ENCODE measurements at regions not wholly inside any gene's neighbourhood (a gene's known extent, or its start where the extent isn't known, plus 50 kb on each side); places are given as distances from the start of the nearest gene placed in this dataset.

DNA sequence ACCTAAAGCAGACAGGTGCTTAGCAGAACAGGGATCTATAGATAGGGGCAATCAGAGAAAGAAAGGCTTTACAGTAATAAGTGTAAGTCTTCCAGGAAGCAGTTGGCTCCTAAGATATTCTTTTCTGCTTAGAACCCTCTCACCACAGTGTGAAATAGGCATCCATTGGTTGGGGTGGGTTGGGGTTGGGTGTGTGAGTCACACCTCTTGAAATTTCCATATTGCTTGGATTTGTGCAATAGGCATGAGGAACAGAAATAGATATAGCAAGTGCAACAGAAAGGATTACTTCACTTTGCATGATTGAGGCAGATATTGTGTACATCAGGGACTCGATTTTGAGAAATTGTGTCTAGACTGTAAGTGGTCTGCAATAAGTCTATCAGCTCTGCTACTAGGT is 200.1 kb upstream of the GAP43 start:
- TF ChIP-seq, protein P1, sequence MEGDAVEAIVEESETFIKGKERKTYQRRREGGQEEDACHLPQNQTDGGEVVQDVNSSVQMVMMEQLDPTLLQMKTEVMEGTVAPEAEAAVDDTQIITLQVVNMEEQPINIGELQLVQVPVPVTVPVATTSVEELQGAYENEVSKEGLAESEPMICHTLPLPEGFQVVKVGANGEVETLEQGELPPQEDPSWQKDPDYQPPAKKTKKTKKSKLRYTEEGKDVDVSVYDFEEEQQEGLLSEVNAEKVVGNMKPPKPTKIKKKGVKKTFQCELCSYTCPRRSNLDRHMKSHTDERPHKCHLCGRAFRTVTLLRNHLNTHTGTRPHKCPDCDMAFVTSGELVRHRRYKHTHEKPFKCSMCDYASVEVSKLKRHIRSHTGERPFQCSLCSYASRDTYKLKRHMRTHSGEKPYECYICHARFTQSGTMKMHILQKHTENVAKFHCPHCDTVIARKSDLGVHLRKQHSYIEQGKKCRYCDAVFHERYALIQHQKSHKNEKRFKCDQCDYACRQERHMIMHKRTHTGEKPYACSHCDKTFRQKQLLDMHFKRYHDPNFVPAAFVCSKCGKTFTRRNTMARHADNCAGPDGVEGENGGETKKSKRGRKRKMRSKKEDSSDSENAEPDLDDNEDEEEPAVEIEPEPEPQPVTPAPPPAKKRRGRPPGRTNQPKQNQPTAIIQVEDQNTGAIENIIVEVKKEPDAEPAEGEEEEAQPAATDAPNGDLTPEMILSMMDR (IDR thresholded peaks at IDR 0.05 in 4 of 5, conservative IDR thresholded peaks at IDR 0.05 in 1 of 5), result no peak
- TF ChIP-seq POLR2A (IDR thresholded peaks at IDR 0.05), result no peak
